ENCODE measurements at regions not wholly inside any gene's neighbourhood (a gene's known extent, or its start where the extent isn't known, plus 50 kb on each side); places are given as distances from the start of the nearest gene placed in this dataset.

DNA sequence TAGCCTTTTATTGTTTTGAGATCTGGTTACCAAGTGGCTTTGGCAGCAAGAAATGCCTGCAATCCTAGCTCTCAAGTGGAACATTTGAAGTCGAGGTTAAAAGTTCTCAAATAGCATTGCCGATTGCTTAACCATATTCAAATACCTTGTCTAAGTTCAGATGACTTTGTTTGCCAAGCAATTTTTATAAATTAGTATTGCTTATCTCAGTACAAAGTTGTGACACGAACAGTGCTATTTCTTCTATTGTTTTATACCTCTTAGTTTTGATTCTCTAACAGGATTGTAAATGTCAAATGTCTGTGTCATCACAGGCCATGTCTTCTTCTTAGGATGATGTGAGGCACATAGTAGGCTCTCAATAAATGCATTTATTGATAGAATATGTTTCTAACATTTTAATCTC, 633.3 kb downstream of the PTPRC start:
- no peak overlapping the region for H3K4me2 ChIP-seq
- H3K79me2 ChIP-seq (ENCODE audit: low read depth): no peaks in the 10 kb centered on the region
- H3K4me1 ChIP-seq: no peaks in the 10 kb centered on the region
- TF ChIP-seq EZH2phosphoT487 (IDR thresholded peaks at IDR 0.05) (no peak), EZH2 (IDR thresholded peaks at IDR 0.05) (no peak)
- TF ChIP-seq, protein P1, sequence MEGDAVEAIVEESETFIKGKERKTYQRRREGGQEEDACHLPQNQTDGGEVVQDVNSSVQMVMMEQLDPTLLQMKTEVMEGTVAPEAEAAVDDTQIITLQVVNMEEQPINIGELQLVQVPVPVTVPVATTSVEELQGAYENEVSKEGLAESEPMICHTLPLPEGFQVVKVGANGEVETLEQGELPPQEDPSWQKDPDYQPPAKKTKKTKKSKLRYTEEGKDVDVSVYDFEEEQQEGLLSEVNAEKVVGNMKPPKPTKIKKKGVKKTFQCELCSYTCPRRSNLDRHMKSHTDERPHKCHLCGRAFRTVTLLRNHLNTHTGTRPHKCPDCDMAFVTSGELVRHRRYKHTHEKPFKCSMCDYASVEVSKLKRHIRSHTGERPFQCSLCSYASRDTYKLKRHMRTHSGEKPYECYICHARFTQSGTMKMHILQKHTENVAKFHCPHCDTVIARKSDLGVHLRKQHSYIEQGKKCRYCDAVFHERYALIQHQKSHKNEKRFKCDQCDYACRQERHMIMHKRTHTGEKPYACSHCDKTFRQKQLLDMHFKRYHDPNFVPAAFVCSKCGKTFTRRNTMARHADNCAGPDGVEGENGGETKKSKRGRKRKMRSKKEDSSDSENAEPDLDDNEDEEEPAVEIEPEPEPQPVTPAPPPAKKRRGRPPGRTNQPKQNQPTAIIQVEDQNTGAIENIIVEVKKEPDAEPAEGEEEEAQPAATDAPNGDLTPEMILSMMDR (IDR thresholded peaks at IDR 0.05): no peak
- H3K9me3 ChIP-seq (ENCODE audit: low read depth): no peaks in the 10 kb centered on the region
- Mint-ChIP-seq H3K27me3 (ENCODE audit: insufficient read depth, low read depth) (peaks cover 2% of the 10 kb centered on the region), H3K36me3 (no peaks in the 10 kb centered on the region), H3K27ac (no peak overlapping the region), H3K4me1 (peaks cover 10% of the 10 kb centered on the region), H3K9me3 (peaks cover 8% of the 10 kb centered on the region), H3K4me3 (no peak overlapping the region)
- no peak overlapping the region for H2AFZ ChIP-seq (replicated peaks)
- H3K9ac ChIP-seq: no peak overlapping the region
- no peaks in the 10 kb centered on the region for H3K27me3 ChIP-seq
- H3F3A ChIP-seq (ENCODE audit: low read depth): no peaks in the 10 kb centered on the region
- no peak overlapping the region for H3K27ac ChIP-seq
- no peak overlapping the region for H3K4me3 ChIP-seq
- no peaks in the 10 kb centered on the region for H3K36me3 ChIP-seq
- no peak for DNase-seq (ENCODE audit: low spot score)
- H4K20me1 ChIP-seq (ENCODE audit: low read depth): no peaks in the 10 kb centered on the region

DNA sequence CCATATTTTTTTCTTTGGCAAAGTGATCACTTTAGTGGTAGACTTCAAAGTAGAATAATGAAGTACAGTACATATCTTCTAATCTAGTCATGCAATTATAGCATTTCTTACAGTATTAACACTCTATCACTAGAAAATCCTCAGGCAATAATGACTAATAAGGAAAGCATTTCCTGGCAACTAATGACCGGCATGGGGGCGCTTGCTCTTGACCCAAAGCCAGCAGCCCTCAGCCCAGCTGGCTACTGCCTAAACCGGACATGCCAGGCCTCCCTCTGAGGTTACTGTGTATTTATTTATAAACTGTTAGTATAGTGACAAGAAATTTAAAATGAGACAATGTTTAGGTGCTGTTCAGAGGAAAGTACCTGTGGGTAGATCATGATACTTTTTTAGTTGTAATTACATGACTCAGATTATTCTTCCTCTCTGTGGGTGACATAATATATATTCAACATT, 633.8 kb downstream of the PTPRC start:
- H3K27ac ChIP-seq: no peak overlapping the region
- H3K27me3 Mint-ChIP-seq (ENCODE audit: insufficient read depth, low read depth): no peaks in the 10 kb centered on the region
- H3K4me2 ChIP-seq: no peak overlapping the region
- H3K4me3 ChIP-seq: no peak overlapping the region
- no peak overlapping the region for H3K9ac ChIP-seq
- no peak overlapping the region for H3K4me3 Mint-ChIP-seq
- H3K4me1 ChIP-seq: no peaks in the 10 kb centered on the region
- no peaks in the 10 kb centered on the region for H3K27me3 ChIP-seq
- TF ChIP-seq EZH2phosphoT487 (IDR thresholded peaks at IDR 0.05): no peak
- TF ChIP-seq, protein P1 (IDR thresholded peaks at IDR 0.05): no peak
- TF ChIP-seq EZH2 (IDR thresholded peaks at IDR 0.05): no peak
- no peak for DNase-seq (ENCODE audit: low spot score)
- no peaks in the 10 kb centered on the region for H3F3A ChIP-seq (ENCODE audit: low read depth)
- peaks cover 8% of the 10 kb centered on the region for H3K9me3 Mint-ChIP-seq
- no peaks in the 10 kb centered on the region for H3K36me3 Mint-ChIP-seq
- no peak overlapping the region for H2AFZ ChIP-seq (replicated peaks)
- peaks cover 10% of the 10 kb centered on the region for H3K4me1 Mint-ChIP-seq
- no peaks in the 10 kb centered on the region for H3K79me2 ChIP-seq (ENCODE audit: low read depth)
- no peaks in the 10 kb centered on the region for H3K36me3 ChIP-seq
- no peaks in the 10 kb centered on the region for H3K9me3 ChIP-seq (ENCODE audit: low read depth)
- no peaks in the 10 kb centered on the region for H4K20me1 ChIP-seq (ENCODE audit: low read depth)
- H3K27ac Mint-ChIP-seq: no peak overlapping the region

DNA sequence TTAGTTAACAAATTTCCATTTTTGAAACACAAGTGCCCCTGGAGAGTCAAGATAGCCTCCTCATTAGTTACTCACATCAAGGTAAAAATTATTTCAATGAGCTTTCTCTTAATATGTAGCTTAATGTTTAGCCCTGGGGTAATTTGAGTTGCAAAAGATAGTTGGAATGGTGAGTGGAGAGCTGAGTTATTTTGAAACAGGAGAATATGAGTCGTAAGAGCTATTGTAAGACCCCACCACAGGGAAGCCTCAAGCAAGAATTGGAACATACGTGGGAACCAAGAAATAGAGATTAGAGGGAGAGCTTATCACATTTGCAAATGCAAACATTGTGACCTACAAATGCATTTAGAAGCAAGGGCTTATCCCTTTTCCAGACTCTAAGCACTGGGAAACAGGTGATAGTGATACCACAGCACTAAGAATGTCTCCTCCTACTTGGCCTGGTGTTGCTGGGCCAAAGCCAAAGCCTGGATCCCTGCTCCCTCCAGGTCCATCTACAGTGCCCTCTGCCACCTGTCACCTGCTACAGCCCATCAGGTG, 635.1 kb downstream of the PTPRC start:
- H3K27me3 ChIP-seq: no peaks in the 10 kb centered on the region
- H3K27ac Mint-ChIP-seq: no peak overlapping the region
- H3K27me3 Mint-ChIP-seq (ENCODE audit: insufficient read depth, low read depth): no peaks in the 10 kb centered on the region

More for the DNA sequence above, 635.1 kb downstream of the PTPRC start:
- Histone ChIP-seq H3K9me3 (ENCODE audit: low read depth) (no peaks in the 10 kb centered on the region), H3F3A (ENCODE audit: low read depth) (no peaks in the 10 kb centered on the region), H2AFZ (replicated peaks) (no peak overlapping the region), H3K79me2 (ENCODE audit: low read depth) (no peaks in the 10 kb centered on the region), H3K4me1 (no peaks in the 10 kb centered on the region), H3K9ac (no peak overlapping the region), H3K36me3 (no peaks in the 10 kb centered on the region), H3K27ac (no peak overlapping the region), H3K4me2 (no peak overlapping the region), H3K4me3 (no peak overlapping the region), H4K20me1 (ENCODE audit: low read depth) (no peaks in the 10 kb centered on the region)
- H3K36me3 Mint-ChIP-seq: no peaks in the 10 kb centered on the region
- H3K4me1 Mint-ChIP-seq: peaks cover 10% of the 10 kb centered on the region
- H3K4me3 Mint-ChIP-seq: no peak overlapping the region
- H3K9me3 Mint-ChIP-seq: peaks cover 8% of the 10 kb centered on the region
- TF ChIP-seq, protein P1 (IDR thresholded peaks at IDR 0.05): no peak
- TF ChIP-seq EZH2 (IDR thresholded peaks at IDR 0.05): no peak
- no peak for TF ChIP-seq EZH2phosphoT487 (IDR thresholded peaks at IDR 0.05)
- DNase-seq (ENCODE audit: low spot score): no peak

Measured in neural progenitor cell (in vitro differentiated cells).